K562 (cell line): ENCODE measurements at regions not wholly inside any gene's neighbourhood (a gene's known extent, or its start where the extent isn't known, plus 50 kb on each side); places are given as distances from the start of the nearest gene placed in this dataset.

Source experiments
- ATAC-seq: fragments of 200-7000 bp; cut with Tn5 transposase; 3 replicates; pipeline ENCODE4 v1.9.1; 2020; ENCODE audit warnings: moderate library complexity
- BruUV-seq: library from RNA; stranded (reverse); fragments of 400-500 nt; replicated peaks from 2 replicates; lab custom pipeline; 2021; lab: Mats Ljungman, UMichigan
- CTCF ChIA-PET: fragments of 300-600 bp; formaldehyde crosslinking; extraction: SDS; loops from one replicate; lab custom pipeline; 2021; ENCODE audit warnings: low intra/inter-chr PET ratio; lab: Yijun Ruan, JAX
- POLR2A ChIA-PET: fragments of 300-600, 350-650 bp; sonication (Branson Sonifier 250); formaldehyde crosslinking; extraction: SDS; loops from one replicate; lab custom pipeline; 2021; ENCODE audit warnings: antibody characterized with exemption, inconsistent platforms; lab: Yijun Ruan, JAX
- DNase-seq, 4 experiments: peaks; one replicate each; pipeline versions ENCODE4 v3.0.0 to v3.0.0-alpha.2; 2011 to 2018; ENCODE audit warnings: low spot score in 3 of 4, mixed read lengths in 3 of 4; ENCODE audit errors: extremely low read depth in 1 of 4
- FAIRE-seq: peaks from 2 replicates; lab custom pipeline; 2011; peaks lifted over from hg19 to GRCh38; lab: Jason Lieb, UNC
- H2AFZ ChIP-seq: 2 replicates; pipeline ENCODE4 v1.6.0; 2011; ENCODE audit warnings: low read depth, low read length, control low read depth, inconsistent platforms
- H3K27ac ChIP-seq: fragments of 200-600 bp; 3 replicates; pipeline ENCODE4 v1.8.0; 2011; ENCODE audit warnings: low read depth, mild to moderate bottlenecking, control low read depth, inconsistent platforms, low read length, moderate library complexity, mixed read lengths; ENCODE audit errors: extremely low read depth
- H3K27me3 ChIP-seq, 2 experiments: fragments of 300-600 bp in 1 of 2; 2 replicates in 1 of 2; 3 replicates in 1 of 2; pipeline versions ENCODE4 v1.6.0 to v1.8.0; 2011; ENCODE audit warnings: inconsistent platforms in 2 of 2, low read length in 2 of 2, mild to moderate bottlenecking in 1 of 2, mixed read lengths in 1 of 2, moderate library complexity in 1 of 2; ENCODE audit not compliant: control insufficient read depth in 2 of 2, insufficient read depth in 2 of 2
- H3K36me3 ChIP-seq: fragments of 300-600 bp; 3 replicates; pipeline ENCODE4 v1.8.0; 2011; ENCODE audit warnings: mild to moderate bottlenecking, low read length, inconsistent platforms; ENCODE audit not compliant: control insufficient read depth, insufficient read depth
- H3K4me1 ChIP-seq, 2 experiments: fragments of 200-600 bp in 1 of 2; replicated peaks in 1 of 2; 2 replicates in 1 of 2; 3 replicates in 1 of 2; pipeline versions ENCODE4 v1.5.1 to v1.8.0; 2011; ENCODE audit warnings: inconsistent platforms in 2 of 2, low read length in 2 of 2, mild to moderate bottlenecking in 1 of 2, mixed read lengths in 1 of 2, moderate library complexity in 1 of 2; ENCODE audit not compliant: control insufficient read depth in 2 of 2, insufficient read depth in 2 of 2
- H3K4me2 ChIP-seq: 2 replicates; pipeline ENCODE4 v1.6.1; 2011; ENCODE audit warnings: low read length, control low read depth, inconsistent platforms, mixed read lengths; ENCODE audit not compliant: insufficient read depth
- H3K4me3 ChIP-seq: fragments of 200-600 bp; sonication (generic), shearing (Covaris generic); 2 replicates; pipeline ENCODE4 v1.5.1; 2016; ENCODE audit warnings: control low read depth, inconsistent platforms
- H3K79me2 ChIP-seq: fragments of 200-600 bp; 3 replicates; pipeline ENCODE4 v1.8.0; 2011; ENCODE audit warnings: low read length, inconsistent platforms; ENCODE audit not compliant: control insufficient read depth, insufficient read depth
- H3K9ac ChIP-seq, 2 experiments: 2 replicates each; pipeline versions ENCODE4 v1.6.0 to v1.6.1; 2011; ENCODE audit warnings: low read depth in 2 of 2, low read length in 2 of 2, control low read depth in 1 of 2, inconsistent platforms in 1 of 2, mild to moderate bottlenecking in 1 of 2, mixed read lengths in 1 of 2; ENCODE audit not compliant: insufficient read depth in 1 of 2
- H3K9me1 ChIP-seq: one replicate; pipeline ENCODE4 v1.6.0; 2011; ENCODE audit warnings: inconsistent platforms, mild to moderate bottlenecking, low read length, moderate library complexity; ENCODE audit not compliant: control insufficient read depth, insufficient read depth
- H3K9me3 ChIP-seq: replicated peaks from 2 replicates; pipeline ENCODE4 v1.5.1; 2011; ENCODE audit warnings: low read depth, low read length, inconsistent platforms; ENCODE audit not compliant: control insufficient read depth, insufficient read depth
- H4K20me1 ChIP-seq: replicated peaks from 2 replicates; pipeline ENCODE4 v1.6.1; 2011; ENCODE audit warnings: low read length, inconsistent platforms, mixed read lengths; ENCODE audit not compliant: control insufficient read depth, insufficient read depth
- BACH1 ChIP-seq: fragments of 200-800 bp; sonication (Bioruptor generic); IDR thresholded peaks from 2 replicates; pipeline ENCODE4 v1.6.1; 2016; ENCODE audit warnings: missing genetic modification characterization, missing compliant biosample characterization
- COPS2 ChIP-seq: fragments of 450-650 bp; conservative IDR thresholded peaks from 2 replicates; pipeline ENCODE4 v1.6.1; 2016; ENCODE audit warnings: mild to moderate bottlenecking, moderate library complexity
- GABPA ChIP-seq: fragments of 200-800 bp; sonication (Bioruptor generic); conservative IDR thresholded peaks from 2 replicates; pipeline ENCODE4 v1.6.1; 2016; ENCODE audit warnings: low read depth, missing genetic modification characterization, missing compliant biosample characterization
- GATAD2B ChIP-seq: fragments of 450-650 bp; IDR thresholded peaks from 2 replicates; pipeline ENCODE4 v1.6.1; 2017; ENCODE audit warnings: mild to moderate bottlenecking, borderline replicate concordance
- KLF16 ChIP-seq: IDR thresholded peaks from 2 replicates; pipeline ENCODE4 v1.6.1; 2016; ENCODE audit warnings: antibody characterized with exemption
- MAFK ChIP-seq: IDR thresholded peaks from 2 replicates; pipeline ENCODE4 v1.6.1; 2011; ENCODE audit warnings: low read length, improper control_type of control experiment
- MECOM ChIP-seq: fragments of 250-450 bp; sonication (Bioruptor Pico); IDR thresholded peaks from 2 replicates; pipeline ENCODE4 v1.8.0; 2022; ENCODE audit warnings: inconsistent platforms
- NFIX ChIP-seq: fragments of 250-450 bp; sonication (Bioruptor Pico); IDR thresholded peaks from 2 replicates; pipeline ENCODE4 v1.4.0; 2020; ENCODE audit warnings: low read depth, mild to moderate bottlenecking, moderate library complexity
- PHF8 ChIP-seq: fragments of 200-600 bp; sonication (generic); IDR thresholded peaks from 2 replicates; pipeline ENCODE4 v1.6.1; 2012; ENCODE audit warnings: mixed run types, mild to moderate bottlenecking, inconsistent platforms, low read length, moderate library complexity, borderline replicate concordance
- SIN3B ChIP-seq: fragments of 450-650 bp; IDR thresholded peaks from 2 replicates; pipeline ENCODE4 v1.6.1; 2017; ENCODE audit warnings: low read depth, mild to moderate bottlenecking, moderate library complexity
- TCF7L2 ChIP-seq: fragments of 150-350 bp; IDR thresholded peaks from 2 replicates; pipeline ENCODE4 v1.6.1; 2016; ENCODE audit warnings: low read depth, mild to moderate bottlenecking, low read length, moderate library complexity
- ZNF232 ChIP-seq: sonication (generic); formaldehyde crosslinking; IDR thresholded peaks from 2 replicates; pipeline ENCODE4 v1.8.0; 2022; ENCODE audit warnings: mild to moderate bottlenecking, missing genetic modification reagents
- ZNF24 ChIP-seq: fragments of 450-650 bp; IDR thresholded peaks from 2 replicates; pipeline ENCODE4 v1.6.1; 2016
- ZNF551 ChIP-seq: fragments of 250-450 bp; sonication (Bioruptor Pico); IDR thresholded peaks from 2 replicates; pipeline ENCODE4 v1.5.0; 2021; ENCODE audit warnings: mild to moderate bottlenecking, moderate library complexity
- ZNF592 ChIP-seq: fragments of 450-650 bp; IDR thresholded peaks from 2 replicates; pipeline ENCODE4 v1.6.1; 2017; ENCODE audit warnings: antibody characterized with exemption, mild to moderate bottlenecking
- WGBS: fragments of 100-300 bp; shearing (Covaris generic); methylation state at CpG from one replicate; pipeline ENCODE4 v1.1.6; 2016; ENCODE audit warnings: low coverage, mixed read lengths; ENCODE audit not compliant: insufficient coverage; ENCODE audit errors: missing lambda C conversion rate; 5-methylcytosine and 5-hydroxymethylcytosine counted together
- in situ Hi-C: fragments of 300-500 bp; cut with MboI; formaldehyde crosslinking; loops from 4 replicates; pipeline ENCODE4 v1.15.0; 2018; ENCODE audit warnings: inconsistent platforms, mixed read lengths
- intact Hi-C: fragments of 100-400 bp; cut with micrococcal nuclease; formaldehyde crosslinking; loops from 2 replicates; pipeline ENCODE4 v1.14.2; 2022
- TF ChIP-seq, protein P1 (sequence below): fragments of 450-650 bp; conservative IDR thresholded peaks from 2 replicates; pipeline ENCODE4 v1.6.1; 2016; ENCODE audit warnings: missing genetic modification characterization, low read depth, mild to moderate bottlenecking, control low read depth, missing compliant biosample characterization
- TF ChIP-seq, protein P2 (sequence below), 2 experiments: fragments of 450-650 bp in 1 of 2; sonication (generic) in 1 of 2; formaldehyde crosslinking in 1 of 2; IDR thresholded peaks in 1 of 2; conservative IDR thresholded peaks in 1 of 2; 2 replicates each; pipeline versions ENCODE4 v1.6.1 to v1.8.1; 2016 to 2023; ENCODE audit warnings: mild to moderate bottlenecking in 2 of 2, moderate library complexity in 2 of 2, inconsistent platforms in 1 of 2, missing genetic modification reagents in 1 of 2

DNA sequence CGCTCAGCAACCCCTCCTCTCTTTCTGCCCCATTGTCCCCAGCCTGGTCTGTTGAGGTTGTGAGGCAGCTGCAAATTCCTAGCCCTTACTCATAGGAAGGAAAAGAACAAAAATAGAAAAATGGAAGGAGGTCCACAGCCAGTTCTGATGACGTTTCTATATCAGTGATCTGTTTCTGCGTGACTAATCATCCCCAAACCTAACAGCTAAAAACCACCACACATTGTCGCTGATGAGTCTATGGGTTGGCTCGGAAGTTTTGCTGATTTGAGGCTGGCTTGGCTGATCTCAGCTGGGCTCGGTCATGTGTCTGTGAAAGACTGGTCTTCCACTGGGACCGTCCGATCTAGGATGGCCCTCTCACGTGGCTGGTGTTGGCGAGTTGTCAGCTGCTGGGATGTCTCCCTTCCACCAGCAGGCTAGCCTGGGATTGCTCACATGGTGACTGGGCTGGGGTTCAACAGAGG lies 200.6 kb upstream of the ZNF618 start:
- no peaks in the 10 kb centered on the region for H3K9me3 ChIP-seq
- under 1% methylated on average over 8 of the region's 10 CpGs for WGBS
- intact Hi-C loops: no loop called here
- ATAC-seq: peak; percentile 75
- H3K27me3 ChIP-seq: peaks cover 21 to 72% of the 10 kb centered on the region in 2 experiments; a peak in 3 of 5 replicates
- no peaks in the 10 kb centered on the region for H4K20me1 ChIP-seq
- H3K4me3 ChIP-seq: no peak overlapping the region
- in situ Hi-C loops: no loop called here
- POLR2A ChIA-PET: interaction anchor here (0.6 to 0.9 kb wide), 3 partner anchors 12 to 559 kb away, joined by 3 read pairs; no protein-coding TSS in a partner anchor
- peak overlapping the region; percentile 48; the same call in 1 of the 2 replicates for H3K4me2 ChIP-seq
- H3K36me3 ChIP-seq: no peaks in the 10 kb centered on the region
- H3K9me1 ChIP-seq: no peaks in the 10 kb centered on the region
- H3K4me1 ChIP-seq: no peaks in the 10 kb centered on the region; a peak in 2 of 5 replicates
- FAIRE-seq: peak; percentile 72
- peak overlapping the region; percentile 51; the same call in 1 of the 2 replicates for H2AFZ ChIP-seq
- peak overlapping the region in 1 of 2 experiments; percentile 23; a peak in 1 of 4 replicates for H3K9ac ChIP-seq
- no peaks in the 10 kb centered on the region for H3K79me2 ChIP-seq
- CTCF ChIA-PET: no interaction called here
- no peak overlapping the region for H3K27ac ChIP-seq
- BruUV-seq: no TSS peak
- peak in 2 of 4 experiments; percentile 27 to 44 for DNase-seq
- TF ChIP-seq SIN3B: no peak
- no peak for TF ChIP-seq KLF16
- TF ChIP-seq, protein P1, sequence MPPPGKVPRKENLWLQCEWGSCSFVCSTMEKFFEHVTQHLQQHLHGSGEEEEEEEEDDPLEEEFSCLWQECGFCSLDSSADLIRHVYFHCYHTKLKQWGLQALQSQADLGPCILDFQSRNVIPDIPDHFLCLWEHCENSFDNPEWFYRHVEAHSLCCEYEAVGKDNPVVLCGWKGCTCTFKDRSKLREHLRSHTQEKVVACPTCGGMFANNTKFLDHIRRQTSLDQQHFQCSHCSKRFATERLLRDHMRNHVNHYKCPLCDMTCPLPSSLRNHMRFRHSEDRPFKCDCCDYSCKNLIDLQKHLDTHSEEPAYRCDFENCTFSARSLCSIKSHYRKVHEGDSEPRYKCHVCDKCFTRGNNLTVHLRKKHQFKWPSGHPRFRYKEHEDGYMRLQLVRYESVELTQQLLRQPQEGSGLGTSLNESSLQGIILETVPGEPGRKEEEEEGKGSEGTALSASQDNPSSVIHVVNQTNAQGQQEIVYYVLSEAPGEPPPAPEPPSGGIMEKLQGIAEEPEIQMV (tag): no peak
- no peak for TF ChIP-seq ZNF24
- TF ChIP-seq ZNF232 (CRISPR knock-in tag): no peak
- TF ChIP-seq, protein P2, sequence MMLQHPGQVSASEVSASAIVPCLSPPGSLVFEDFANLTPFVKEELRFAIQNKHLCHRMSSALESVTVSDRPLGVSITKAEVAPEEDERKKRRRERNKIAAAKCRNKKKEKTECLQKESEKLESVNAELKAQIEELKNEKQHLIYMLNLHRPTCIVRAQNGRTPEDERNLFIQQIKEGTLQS (IDR thresholded peaks at IDR 0.05): peak; percentile 72
- TF ChIP-seq, protein P2 (CRISPR knock-in tag; conservative IDR thresholded peaks at IDR 0.05): no peak
- TF ChIP-seq ZNF551: no peak
- no peak for TF ChIP-seq TCF7L2
- TF ChIP-seq MAFK: peak; percentile 41; the same call in 1 of the 2 replicates
- no peak for TF ChIP-seq NFIX (CRISPR knock-in tag)
- no peak for TF ChIP-seq GATAD2B
- peak; percentile 77 for TF ChIP-seq BACH1 (tag)
- TF ChIP-seq ZNF592: no peak
- TF ChIP-seq MECOM (CRISPR knock-in tag): no peak
- 0 out of 2 replicates have a peak, but pooled peaks have one; percentile 22 for TF ChIP-seq GABPA
- TF ChIP-seq COPS2: no peak
- no peak for TF ChIP-seq PHF8
